ENCODE measurements at regions not wholly inside any gene's neighbourhood (a gene's known extent, or its start where the extent isn't known, plus 50 kb on each side); places are given as distances from the start of the nearest gene placed in this dataset.
"Not testable (repeated sequence)": the region's sequence is repeated elsewhere in the genome, so short reads cannot be mapped to it uniquely, and the experiment has no call there.

DNA sequence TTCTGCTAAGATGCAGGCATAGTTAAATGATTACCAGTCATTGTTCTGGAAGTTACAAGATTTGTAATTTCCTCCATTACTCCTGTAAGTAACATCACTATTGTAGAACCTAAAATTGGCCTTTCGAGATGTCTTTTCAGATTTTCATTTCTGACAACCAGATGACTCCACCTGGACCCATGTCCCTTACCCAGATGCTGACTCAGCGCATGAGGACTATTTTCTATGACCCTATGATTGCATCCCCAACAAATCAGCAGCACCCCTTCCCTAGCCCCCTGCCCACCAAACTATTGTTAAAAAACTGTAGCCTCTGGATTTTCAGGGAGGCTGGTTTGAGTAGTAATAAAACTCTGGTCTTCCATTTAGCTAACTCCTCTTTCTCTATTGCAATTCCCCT is 55.2 kb upstream of the RCBTB2 start:
- no peak overlapping the region for H3K4me3 Mint-ChIP-seq (ENCODE audit: unreplicated experiment)
- no TSS peak for BruUV-seq (replicated peaks)
- no peaks in the 10 kb centered on the region for H3K36me3 ChIP-seq (ENCODE audit: control insufficient read depth, insufficient read depth, low read length)
- H3K9me3 Mint-ChIP-seq (ENCODE audit: unreplicated experiment) = peaks cover 26% of the 10 kb centered on the region
- intact Hi-C loops (cut with micrococcal nuclease; ENCODE audit: unreplicated experiment) = no loop called here
- H3K36me3 Mint-ChIP-seq (ENCODE audit: insufficient read depth, unreplicated experiment) = no peaks in the 10 kb centered on the region
- ChIA-PET POLR2A (no interaction called here), CTCF (no interaction called here)
- H3K27me3 Mint-ChIP-seq (ENCODE audit: insufficient read depth, unreplicated experiment) = no peaks in the 10 kb centered on the region
- TF ChIP-seq, protein P1, sequence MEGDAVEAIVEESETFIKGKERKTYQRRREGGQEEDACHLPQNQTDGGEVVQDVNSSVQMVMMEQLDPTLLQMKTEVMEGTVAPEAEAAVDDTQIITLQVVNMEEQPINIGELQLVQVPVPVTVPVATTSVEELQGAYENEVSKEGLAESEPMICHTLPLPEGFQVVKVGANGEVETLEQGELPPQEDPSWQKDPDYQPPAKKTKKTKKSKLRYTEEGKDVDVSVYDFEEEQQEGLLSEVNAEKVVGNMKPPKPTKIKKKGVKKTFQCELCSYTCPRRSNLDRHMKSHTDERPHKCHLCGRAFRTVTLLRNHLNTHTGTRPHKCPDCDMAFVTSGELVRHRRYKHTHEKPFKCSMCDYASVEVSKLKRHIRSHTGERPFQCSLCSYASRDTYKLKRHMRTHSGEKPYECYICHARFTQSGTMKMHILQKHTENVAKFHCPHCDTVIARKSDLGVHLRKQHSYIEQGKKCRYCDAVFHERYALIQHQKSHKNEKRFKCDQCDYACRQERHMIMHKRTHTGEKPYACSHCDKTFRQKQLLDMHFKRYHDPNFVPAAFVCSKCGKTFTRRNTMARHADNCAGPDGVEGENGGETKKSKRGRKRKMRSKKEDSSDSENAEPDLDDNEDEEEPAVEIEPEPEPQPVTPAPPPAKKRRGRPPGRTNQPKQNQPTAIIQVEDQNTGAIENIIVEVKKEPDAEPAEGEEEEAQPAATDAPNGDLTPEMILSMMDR (IDR thresholded peaks at IDR 0.05; ENCODE audit: insufficient read depth in 1 of 2, low read depth in 1 of 2, low read length in 1 of 2, severe bottlenecking in 1 of 2, unreplicated experiment in 1 of 2) = no peak
- peaks cover 14% of the 10 kb centered on the region for H3K9me3 ChIP-seq
- DNase-seq = no peak
- H3K4me1 ChIP-seq = peaks cover 11% of the 10 kb centered on the region; the same call in 1 of the 2 replicates
- H3K27me3 ChIP-seq (replicated peaks; ENCODE audit: control insufficient read depth, insufficient read depth, low read length) = no peaks in the 10 kb centered on the region
- H3K27ac Mint-ChIP-seq (ENCODE audit: unreplicated experiment) = no peak overlapping the region
- H3K4me3 ChIP-seq (ENCODE audit: low read depth, low read length) = no peak overlapping the region
- H3K4me1 Mint-ChIP-seq (ENCODE audit: low read depth, unreplicated experiment) = no peaks in the 10 kb centered on the region

DNA sequence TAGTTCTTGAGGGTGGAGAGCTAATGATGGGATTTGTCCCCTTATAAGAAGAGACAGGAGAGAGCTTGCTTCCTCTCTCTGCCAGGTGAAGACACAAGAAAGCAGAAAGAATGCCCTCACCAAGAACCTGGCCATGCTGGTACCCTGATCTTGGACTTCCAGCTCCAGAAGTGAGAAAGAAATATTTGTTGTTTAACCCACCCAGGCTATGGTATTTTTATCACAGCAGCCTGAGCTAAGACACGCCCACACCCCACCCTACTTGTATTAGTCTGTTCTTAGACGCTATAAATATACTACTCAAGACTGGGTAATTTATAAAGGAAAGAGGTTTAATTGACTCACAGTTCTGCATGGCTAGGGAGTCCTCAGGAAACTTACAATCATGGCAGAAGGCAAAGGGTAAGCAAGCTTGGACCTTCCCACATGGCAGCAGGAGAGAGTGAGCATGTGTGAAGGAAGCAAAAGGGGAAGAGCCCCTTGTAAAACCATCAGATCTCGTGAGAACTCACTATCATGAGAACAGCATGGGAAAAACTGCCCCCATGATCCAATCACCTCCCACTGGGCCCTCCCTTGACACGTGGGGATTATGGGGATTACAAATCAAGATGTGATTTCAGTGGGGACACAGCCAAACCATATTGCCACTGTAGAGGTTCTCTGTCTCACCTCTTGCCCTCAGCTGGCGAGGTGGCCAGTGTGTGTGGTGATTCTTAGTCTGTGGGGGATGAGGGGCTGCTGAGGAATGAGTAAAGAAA is 57.4 kb upstream of the RCBTB2 start:
- BruUV-seq (replicated peaks) = no TSS peak
- Mint-ChIP-seq H3K4me1 (ENCODE audit: low read depth, unreplicated experiment) (no peaks in the 10 kb centered on the region), H3K4me3 (ENCODE audit: unreplicated experiment) (no peak overlapping the region), H3K27me3 (ENCODE audit: insufficient read depth, unreplicated experiment) (no peaks in the 10 kb centered on the region), H3K27ac (ENCODE audit: unreplicated experiment) (no peak overlapping the region), H3K36me3 (ENCODE audit: insufficient read depth, unreplicated experiment) (no peaks in the 10 kb centered on the region), H3K9me3 (ENCODE audit: unreplicated experiment) (peaks cover 26% of the 10 kb centered on the region)
- no peak overlapping the region for H3K4me3 ChIP-seq (ENCODE audit: low read depth, low read length)
- no peaks in the 10 kb centered on the region for H3K36me3 ChIP-seq (ENCODE audit: control insufficient read depth, insufficient read depth, low read length)
- peaks cover 11% of the 10 kb centered on the region; the same call in 1 of the 2 replicates for H3K4me1 ChIP-seq
- TF ChIP-seq, protein P1 (IDR thresholded peaks at IDR 0.05; ENCODE audit: insufficient read depth in 1 of 2, low read depth in 1 of 2, low read length in 1 of 2, severe bottlenecking in 1 of 2, unreplicated experiment in 1 of 2) = no peak
- no peaks in the 10 kb centered on the region for H3K27me3 ChIP-seq (replicated peaks; ENCODE audit: control insufficient read depth, insufficient read depth, low read length)
- no peak for DNase-seq
- ChIA-PET POLR2A (no interaction called here), CTCF (interaction anchor here (1.2 kb wide), 1 partner anchor 179 kb away, joined by 3 read pairs; no protein-coding TSS in a partner anchor)
- H3K9me3 ChIP-seq = peaks cover 14% of the 10 kb centered on the region
- intact Hi-C loops (cut with micrococcal nuclease; ENCODE audit: unreplicated experiment) = no loop called here

DNA sequence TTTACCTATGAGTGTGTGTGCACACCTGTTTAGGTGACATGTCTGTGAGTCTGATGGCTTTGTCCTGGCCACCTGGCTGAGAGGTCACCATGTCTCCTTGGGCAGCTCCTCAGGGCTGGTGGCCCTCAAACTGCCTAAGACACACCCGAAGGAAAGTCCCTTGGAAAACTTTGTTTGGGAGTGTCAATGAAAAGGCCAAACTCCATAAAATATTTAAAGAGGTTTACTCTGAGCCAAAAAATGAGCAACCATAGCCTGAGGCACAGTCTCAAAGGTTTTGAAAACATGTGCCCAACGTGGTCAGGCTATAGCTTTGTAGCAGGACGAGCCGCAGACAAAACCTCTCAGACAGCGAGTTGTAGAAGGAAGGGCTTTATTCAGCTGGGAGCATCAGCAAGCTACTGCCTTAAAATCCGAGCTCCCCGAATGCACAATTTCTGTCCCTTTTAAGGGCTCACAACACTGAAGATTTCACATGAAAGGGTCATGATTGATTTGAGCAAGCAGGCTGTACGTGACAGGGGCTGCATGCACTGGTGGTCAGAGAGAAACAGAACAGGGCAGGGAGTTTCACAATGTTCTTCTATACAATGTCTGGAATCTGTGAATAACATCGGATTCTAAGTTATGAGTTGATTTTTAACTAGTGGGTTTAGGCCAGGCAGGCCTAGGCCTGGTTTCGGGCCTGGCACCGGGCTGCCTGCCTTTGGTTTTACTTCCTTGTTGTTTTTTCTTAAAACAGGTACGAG is 58.4 kb upstream of the RCBTB2 start:
- H3K4me3 ChIP-seq (ENCODE audit: low read depth, low read length); BruUV-seq (replicated peaks); H3K36me3 Mint-ChIP-seq (ENCODE audit: insufficient read depth, unreplicated experiment); H3K27me3 Mint-ChIP-seq (ENCODE audit: insufficient read depth, unreplicated experiment); H3K27ac Mint-ChIP-seq (ENCODE audit: unreplicated experiment); H3K36me3 ChIP-seq (ENCODE audit: control insufficient read depth, insufficient read depth, low read length); intact Hi-C loops (cut with micrococcal nuclease; ENCODE audit: unreplicated experiment); H3K4me1 Mint-ChIP-seq (ENCODE audit: low read depth, unreplicated experiment); H3K4me3 Mint-ChIP-seq (ENCODE audit: unreplicated experiment); DNase-seq; H3K27me3 ChIP-seq (replicated peaks; ENCODE audit: control insufficient read depth, insufficient read depth, low read length); POLR2A ChIA-PET; CTCF ChIA-PET: not testable (repeated sequence)
- Histone ChIP-seq H3K4me1 (peaks cover 11% of the 10 kb centered on the region; the same call in 1 of the 2 replicates), H3K9me3 (peaks cover 14% of the 10 kb centered on the region)
- peaks cover 26% of the 10 kb centered on the region for H3K9me3 Mint-ChIP-seq (ENCODE audit: unreplicated experiment)

Data from Caco-2 (cell line).